ENCODE measurements at regions not wholly inside any gene's neighbourhood (a gene's known extent, or its start where the extent isn't known, plus 50 kb on each side); places are given as distances from the start of the nearest gene placed in this dataset.

GRCh38 chr5:61618577-61618976, 286.5 kb downstream of the ZSWIM6 start (continued):
- TF ChIP-seq HDAC2 (IDR thresholded peaks at IDR 0.05; ENCODE audit: borderline replicate concordance in 1 of 2, low read depth in 2 of 2, low read length in 2 of 2) (no peak), CTBP2 (IDR thresholded peaks at IDR 0.05; ENCODE audit: borderline replicate concordance, insufficient read depth, insufficient read length, low read length) (no peak)
